ENCODE measurements at regions not wholly inside any gene's neighbourhood (a gene's known extent, or its start where the extent isn't known, plus 50 kb on each side); places are given as distances from the start of the nearest gene placed in this dataset.

GRCh38 chr9:113668061-113668460 is 204.5 kb downstream of the RGS3 start:
- no peak for TF ChIP-seq CTCF (conservative IDR thresholded peaks at IDR 0.05)
- H3K27ac ChIP-seq, result no peak overlapping the region

- no peak for TF ChIP-seq CTCF (conservative IDR thresholded peaks at IDR 0.05)
- no peak overlapping the region for H3K27ac ChIP-seq
Observed at GRCh38 chr9:113669522-113670115, 206.1 kb downstream of the RGS3 start.

GRCh38 chr9:113673726-113674125 is 202.4 kb upstream of the ZNF618 start:
- no peak overlapping the region for H3K27ac ChIP-seq

GRCh38 chr9:113674436-113674835 is 201.7 kb upstream of the ZNF618 start:
- no peak overlapping the region for H3K27ac ChIP-seq
- TF ChIP-seq CTCF (conservative IDR thresholded peaks at IDR 0.05), result no peak

More at GRCh38 chr9:113673726-113674125, 202.4 kb upstream of the ZNF618 start:
- no peak for TF ChIP-seq CTCF (conservative IDR thresholded peaks at IDR 0.05)

- no peak for TF ChIP-seq CTCF (conservative IDR thresholded peaks at IDR 0.05)
Observed at GRCh38 chr9:113675475-113675941, 200.6 kb upstream of the ZNF618 start.

GRCh38 chr9:113677057-113677456 is 199.1 kb upstream of the ZNF618 start:
- TF ChIP-seq CTCF (conservative IDR thresholded peaks at IDR 0.05), result no peak
- no peak overlapping the region for H3K27ac ChIP-seq

More at GRCh38 chr9:113675475-113675941, 200.6 kb upstream of the ZNF618 start:
- no peak overlapping the region for H3K27ac ChIP-seq

GRCh38 chr9:113677569-113677968 is 198.5 kb upstream of the ZNF618 start:
- no peak overlapping the region for H3K27ac ChIP-seq

More at GRCh38 chr9:113677569-113677968, 198.5 kb upstream of the ZNF618 start:
- TF ChIP-seq CTCF (conservative IDR thresholded peaks at IDR 0.05), result no peak
